K562 (cell line): ENCODE measurements at regions not wholly inside any gene's neighbourhood (a gene's known extent, or its start where the extent isn't known, plus 50 kb on each side); places are given as distances from the start of the nearest gene placed in this dataset.

Source experiments
- ELF1 ChIP-seq: fragments of 200-800 bp; sonication (Bioruptor generic); IDR thresholded peaks from 2 replicates; pipeline ENCODE4 v1.6.1; 2016; ENCODE audit warnings: missing genetic modification characterization, missing compliant biosample characterization
- EWSR1 ChIP-seq: fragments of 450-650 bp; IDR thresholded peaks from 2 replicates; pipeline ENCODE4 v1.6.1; 2018; ENCODE audit warnings: borderline replicate concordance, mild to moderate bottlenecking, low read depth, moderate library complexity; ENCODE audit not compliant: partially characterized antibody
- EZH2 ChIP-seq: IDR thresholded peaks from 2 replicates; pipeline ENCODE4 v1.6.1; 2012; ENCODE audit warnings: low read depth, mild to moderate bottlenecking, inconsistent platforms, low read length, borderline replicate concordance
- KHSRP ChIP-seq: fragments of 450-650 bp; IDR thresholded peaks from 2 replicates; pipeline ENCODE4 v1.6.1; 2017
- MCM2 ChIP-seq: fragments of 450-650 bp; IDR thresholded peaks from 2 replicates; pipeline ENCODE4 v1.6.1; 2017; ENCODE audit warnings: low read depth, mild to moderate bottlenecking
- PHB ChIP-seq: fragments of 250-450 bp; sonication (Bioruptor Pico); IDR thresholded peaks from 2 replicates; pipeline ENCODE4 v1.5.0; 2021
- PHF20 ChIP-seq: fragments of 450-650 bp; IDR thresholded peaks from 2 replicates; pipeline ENCODE4 v1.6.1; 2018; ENCODE audit not compliant: partially characterized antibody
- POLR2H ChIP-seq: IDR thresholded peaks from 2 replicates; pipeline ENCODE4 v1.6.1; 2016; ENCODE audit warnings: missing genetic modification characterization, low read depth, mild to moderate bottlenecking, control low read depth, missing compliant biosample characterization, moderate library complexity
- SRSF1 ChIP-seq: fragments of 200-400 bp; formaldehyde crosslinking; IDR thresholded peaks from 2 replicates; pipeline ENCODE4 v1.6.1; 2017; ENCODE audit warnings: mild to moderate bottlenecking, low read depth, low read length, moderate library complexity
- TRIM24 ChIP-seq, 2 experiments: fragments of 450-650 bp; IDR thresholded peaks; 2 replicates each; pipeline ENCODE4 v1.6.1; 2016
- ZEB2 ChIP-seq: fragments of 450-650 bp; IDR thresholded peaks from 2 replicates; pipeline ENCODE4 v1.6.1; 2016
- ZNF232 ChIP-seq: sonication (generic); formaldehyde crosslinking; IDR thresholded peaks from 2 replicates; pipeline ENCODE4 v1.8.0; 2022; ENCODE audit warnings: mild to moderate bottlenecking, missing genetic modification reagents
- ZNF354B ChIP-seq: fragments of 250-450 bp; sonication (Bioruptor Pico); IDR thresholded peaks from 2 replicates; pipeline ENCODE4 v1.4.0; 2020
- ZNF778 ChIP-seq: fragments of 450-650 bp; formaldehyde crosslinking; IDR thresholded peaks from 2 replicates; pipeline ENCODE4 v1.4.0; 2020; ENCODE audit warnings: mild to moderate bottlenecking, moderate library complexity
- TF ChIP-seq, protein P1 (sequence below): fragments of 450-650 bp; IDR thresholded peaks from 2 replicates; pipeline ENCODE4 v1.6.1; 2016; ENCODE audit warnings: mild to moderate bottlenecking
- TF ChIP-seq, protein P2 (sequence below): fragments of 450-650 bp; IDR thresholded peaks from 2 replicates; pipeline ENCODE4 v1.6.1; 2017; ENCODE audit warnings: mild to moderate bottlenecking, moderate library complexity
- TF ChIP-seq, protein P3 (sequence below): fragments of 450-650 bp; IDR thresholded peaks from 2 replicates; pipeline ENCODE4 v1.6.1; 2017; ENCODE audit warnings: antibody characterized with exemption
- TF ChIP-seq, protein P4 (sequence below): fragments of 450-650 bp; formaldehyde crosslinking; IDR thresholded peaks from 2 replicates; pipeline ENCODE4 v1.4.0; 2022; ENCODE audit warnings: missing genetic modification characterization
- TF ChIP-seq, protein P5 (sequence below): fragments of 200-800 bp; sonication (Bioruptor generic); IDR thresholded peaks from 2 replicates; pipeline ENCODE4 v1.6.1; 2017; ENCODE audit warnings: missing genetic modification characterization, missing compliant biosample characterization
- TF ChIP-seq, protein P6 (sequence below): fragments of 250-450 bp; sonication (Bioruptor Pico); IDR thresholded peaks from 2 replicates; pipeline ENCODE4 v1.8.0; 2021; ENCODE audit warnings: moderate library complexity, mild to moderate bottlenecking, inconsistent platforms

DNA sequence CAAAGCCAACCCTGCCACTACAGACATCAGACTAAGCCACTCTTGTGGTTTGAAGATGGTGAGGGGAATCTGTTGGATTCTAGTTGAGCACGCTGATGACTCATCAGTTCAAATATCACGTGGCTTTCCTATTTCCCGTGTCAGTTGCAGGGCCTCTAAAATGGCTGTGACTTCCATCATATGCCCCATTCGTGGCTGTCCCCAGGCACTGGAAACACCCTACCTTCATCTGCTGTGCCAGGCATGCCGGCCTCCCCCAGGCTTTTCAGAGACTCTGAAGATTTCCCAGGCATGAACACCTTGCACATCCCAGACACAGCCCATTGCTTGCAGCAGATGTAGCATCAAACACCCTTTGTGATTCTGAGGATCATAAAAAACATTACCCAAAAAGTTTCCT lies 659.9 kb downstream of the UQCRFS1 start (continued):
- TF ChIP-seq, protein P1, sequence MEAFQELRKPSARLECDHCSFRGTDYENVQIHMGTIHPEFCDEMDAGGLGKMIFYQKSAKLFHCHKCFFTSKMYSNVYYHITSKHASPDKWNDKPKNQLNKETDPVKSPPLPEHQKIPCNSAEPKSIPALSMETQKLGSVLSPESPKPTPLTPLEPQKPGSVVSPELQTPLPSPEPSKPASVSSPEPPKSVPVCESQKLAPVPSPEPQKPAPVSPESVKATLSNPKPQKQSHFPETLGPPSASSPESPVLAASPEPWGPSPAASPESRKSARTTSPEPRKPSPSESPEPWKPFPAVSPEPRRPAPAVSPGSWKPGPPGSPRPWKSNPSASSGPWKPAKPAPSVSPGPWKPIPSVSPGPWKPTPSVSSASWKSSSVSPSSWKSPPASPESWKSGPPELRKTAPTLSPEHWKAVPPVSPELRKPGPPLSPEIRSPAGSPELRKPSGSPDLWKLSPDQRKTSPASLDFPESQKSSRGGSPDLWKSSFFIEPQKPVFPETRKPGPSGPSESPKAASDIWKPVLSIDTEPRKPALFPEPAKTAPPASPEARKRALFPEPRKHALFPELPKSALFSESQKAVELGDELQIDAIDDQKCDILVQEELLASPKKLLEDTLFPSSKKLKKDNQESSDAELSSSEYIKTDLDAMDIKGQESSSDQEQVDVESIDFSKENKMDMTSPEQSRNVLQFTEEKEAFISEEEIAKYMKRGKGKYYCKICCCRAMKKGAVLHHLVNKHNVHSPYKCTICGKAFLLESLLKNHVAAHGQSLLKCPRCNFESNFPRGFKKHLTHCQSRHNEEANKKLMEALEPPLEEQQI = no peak
- TF ChIP-seq MCM2 = no peak
- TF ChIP-seq, protein P2, sequence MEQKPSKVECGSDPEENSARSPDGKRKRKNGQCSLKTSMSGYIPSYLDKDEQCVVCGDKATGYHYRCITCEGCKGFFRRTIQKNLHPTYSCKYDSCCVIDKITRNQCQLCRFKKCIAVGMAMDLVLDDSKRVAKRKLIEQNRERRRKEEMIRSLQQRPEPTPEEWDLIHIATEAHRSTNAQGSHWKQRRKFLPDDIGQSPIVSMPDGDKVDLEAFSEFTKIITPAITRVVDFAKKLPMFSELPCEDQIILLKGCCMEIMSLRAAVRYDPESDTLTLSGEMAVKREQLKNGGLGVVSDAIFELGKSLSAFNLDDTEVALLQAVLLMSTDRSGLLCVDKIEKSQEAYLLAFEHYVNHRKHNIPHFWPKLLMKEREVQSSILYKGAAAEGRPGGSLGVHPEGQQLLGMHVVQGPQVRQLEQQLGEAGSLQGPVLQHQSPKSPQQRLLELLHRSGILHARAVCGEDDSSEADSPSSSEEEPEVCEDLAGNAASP = no peak
- no peak for TF ChIP-seq POLR2H
- TF ChIP-seq, protein P3, sequence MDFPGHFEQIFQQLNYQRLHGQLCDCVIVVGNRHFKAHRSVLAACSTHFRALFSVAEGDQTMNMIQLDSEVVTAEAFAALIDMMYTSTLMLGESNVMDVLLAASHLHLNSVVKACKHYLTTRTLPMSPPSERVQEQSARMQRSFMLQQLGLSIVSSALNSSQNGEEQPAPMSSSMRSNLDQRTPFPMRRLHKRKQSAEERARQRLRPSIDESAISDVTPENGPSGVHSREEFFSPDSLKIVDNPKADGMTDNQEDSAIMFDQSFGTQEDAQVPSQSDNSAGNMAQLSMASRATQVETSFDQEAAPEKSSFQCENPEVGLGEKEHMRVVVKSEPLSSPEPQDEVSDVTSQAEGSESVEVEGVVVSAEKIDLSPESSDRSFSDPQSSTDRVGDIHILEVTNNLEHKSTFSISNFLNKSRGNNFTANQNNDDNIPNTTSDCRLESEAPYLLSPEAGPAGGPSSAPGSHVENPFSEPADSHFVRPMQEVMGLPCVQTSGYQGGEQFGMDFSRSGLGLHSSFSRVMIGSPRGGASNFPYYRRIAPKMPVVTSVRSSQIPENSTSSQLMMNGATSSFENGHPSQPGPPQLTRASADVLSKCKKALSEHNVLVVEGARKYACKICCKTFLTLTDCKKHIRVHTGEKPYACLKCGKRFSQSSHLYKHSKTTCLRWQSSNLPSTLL = no peak
- TF ChIP-seq EZH2 = no peak
- no peak for TF ChIP-seq ELF1 (tag)
- TF ChIP-seq, protein P4, sequence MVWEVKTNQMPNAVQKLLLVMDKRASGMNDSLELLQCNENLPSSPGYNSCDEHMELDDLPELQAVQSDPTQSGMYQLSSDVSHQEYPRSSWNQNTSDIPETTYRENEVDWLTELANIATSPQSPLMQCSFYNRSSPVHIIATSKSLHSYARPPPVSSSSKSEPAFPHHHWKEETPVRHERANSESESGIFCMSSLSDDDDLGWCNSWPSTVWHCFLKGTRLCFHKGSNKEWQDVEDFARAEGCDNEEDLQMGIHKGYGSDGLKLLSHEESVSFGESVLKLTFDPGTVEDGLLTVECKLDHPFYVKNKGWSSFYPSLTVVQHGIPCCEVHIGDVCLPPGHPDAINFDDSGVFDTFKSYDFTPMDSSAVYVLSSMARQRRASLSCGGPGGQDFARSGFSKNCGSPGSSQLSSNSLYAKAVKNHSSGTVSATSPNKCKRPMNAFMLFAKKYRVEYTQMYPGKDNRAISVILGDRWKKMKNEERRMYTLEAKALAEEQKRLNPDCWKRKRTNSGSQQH (CRISPR knock-in tag) = no peak
- no peak for TF ChIP-seq PHB
- TF ChIP-seq ZNF354B (CRISPR knock-in tag) = 0 out of 2 replicates have a peak, but pooled peaks have one; percentile 7
- TF ChIP-seq KHSRP = no peak
- no peak for TF ChIP-seq ZNF232 (CRISPR knock-in tag)
- TF ChIP-seq EWSR1 = no peak
- TF ChIP-seq, protein P5, sequence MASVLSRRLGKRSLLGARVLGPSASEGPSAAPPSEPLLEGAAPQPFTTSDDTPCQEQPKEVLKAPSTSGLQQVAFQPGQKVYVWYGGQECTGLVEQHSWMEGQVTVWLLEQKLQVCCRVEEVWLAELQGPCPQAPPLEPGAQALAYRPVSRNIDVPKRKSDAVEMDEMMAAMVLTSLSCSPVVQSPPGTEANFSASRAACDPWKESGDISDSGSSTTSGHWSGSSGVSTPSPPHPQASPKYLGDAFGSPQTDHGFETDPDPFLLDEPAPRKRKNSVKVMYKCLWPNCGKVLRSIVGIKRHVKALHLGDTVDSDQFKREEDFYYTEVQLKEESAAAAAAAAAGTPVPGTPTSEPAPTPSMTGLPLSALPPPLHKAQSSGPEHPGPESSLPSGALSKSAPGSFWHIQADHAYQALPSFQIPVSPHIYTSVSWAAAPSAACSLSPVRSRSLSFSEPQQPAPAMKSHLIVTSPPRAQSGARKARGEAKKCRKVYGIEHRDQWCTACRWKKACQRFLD (CRISPR knock-in tag) = peak; percentile 84
- TF ChIP-seq ZNF778 (CRISPR knock-in tag) = no peak
- TF ChIP-seq SRSF1 = no peak
- TF ChIP-seq PHF20 = no peak
- TF ChIP-seq TRIM24 (IDR thresholded peaks at IDR 0.05) = no peak
- no peak for TF ChIP-seq ZEB2
- TF ChIP-seq, protein P6, sequence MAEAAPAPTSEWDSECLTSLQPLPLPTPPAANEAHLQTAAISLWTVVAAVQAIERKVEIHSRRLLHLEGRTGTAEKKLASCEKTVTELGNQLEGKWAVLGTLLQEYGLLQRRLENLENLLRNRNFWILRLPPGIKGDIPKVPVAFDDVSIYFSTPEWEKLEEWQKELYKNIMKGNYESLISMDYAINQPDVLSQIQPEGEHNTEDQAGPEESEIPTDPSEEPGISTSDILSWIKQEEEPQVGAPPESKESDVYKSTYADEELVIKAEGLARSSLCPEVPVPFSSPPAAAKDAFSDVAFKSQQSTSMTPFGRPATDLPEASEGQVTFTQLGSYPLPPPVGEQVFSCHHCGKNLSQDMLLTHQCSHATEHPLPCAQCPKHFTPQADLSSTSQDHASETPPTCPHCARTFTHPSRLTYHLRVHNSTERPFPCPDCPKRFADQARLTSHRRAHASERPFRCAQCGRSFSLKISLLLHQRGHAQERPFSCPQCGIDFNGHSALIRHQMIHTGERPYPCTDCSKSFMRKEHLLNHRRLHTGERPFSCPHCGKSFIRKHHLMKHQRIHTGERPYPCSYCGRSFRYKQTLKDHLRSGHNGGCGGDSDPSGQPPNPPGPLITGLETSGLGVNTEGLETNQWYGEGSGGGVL (CRISPR knock-in tag) = no peak
